ENCODE measurements at regions not wholly inside any gene's neighbourhood (a gene's known extent, or its start where the extent isn't known, plus 50 kb on each side); places are given as distances from the start of the nearest gene placed in this dataset.

- TF ChIP-seq POLR2A (IDR thresholded peaks at IDR 0.05; ENCODE audit: low read depth, low read length), result no peak
- TF ChIP-seq PAX5 (IDR thresholded peaks at IDR 0.05; ENCODE audit: insufficient read depth, low read length, severe bottlenecking), result no peak
- no peak for TF ChIP-seq POLR2AphosphoS5 (IDR thresholded peaks at IDR 0.05; ENCODE audit: low read depth, low read length)
- no peak for TF ChIP-seq SPI1 (IDR thresholded peaks at IDR 0.05; ENCODE audit: low read depth, low read length)
- no peak for TF ChIP-seq POU2F2 (IDR thresholded peaks at IDR 0.05; ENCODE audit: low read depth, low read length)
- no peak for TF ChIP-seq TAF1 (IDR thresholded peaks at IDR 0.05; ENCODE audit: low read depth, low read length)
These were observed 380.1 kb upstream of the CHRM3 start for GRCh38 chr1:239006276-239006675.

All from GM12891 (cell line).